ENCODE measurements at regions not wholly inside any gene's neighbourhood (a gene's known extent, or its start where the extent isn't known, plus 50 kb on each side); places are given as distances from the start of the nearest gene placed in this dataset.

DNA sequence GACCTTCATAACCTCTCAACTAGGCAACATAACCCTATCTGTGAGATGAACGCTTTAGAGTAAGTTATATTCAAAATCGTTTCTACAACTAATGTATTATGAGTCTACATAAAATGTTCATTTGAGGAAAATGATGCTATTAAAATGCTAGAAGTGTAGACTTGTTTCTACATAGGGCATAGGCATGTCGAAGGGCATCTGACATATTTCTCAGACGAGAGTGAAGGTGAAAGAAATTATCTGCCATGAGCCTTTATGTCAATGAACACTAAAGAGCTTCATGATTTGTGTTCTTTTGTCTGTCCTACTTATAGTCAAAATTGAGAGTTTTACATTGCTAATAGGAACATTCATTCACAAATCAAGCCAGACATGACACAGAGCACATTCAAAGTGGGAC lies 811.8 kb downstream of the RAB28 start:
- TF ChIP-seq POLR2A (IDR thresholded peaks at IDR 0.05), result no peak
- TF ChIP-seq, protein P1, sequence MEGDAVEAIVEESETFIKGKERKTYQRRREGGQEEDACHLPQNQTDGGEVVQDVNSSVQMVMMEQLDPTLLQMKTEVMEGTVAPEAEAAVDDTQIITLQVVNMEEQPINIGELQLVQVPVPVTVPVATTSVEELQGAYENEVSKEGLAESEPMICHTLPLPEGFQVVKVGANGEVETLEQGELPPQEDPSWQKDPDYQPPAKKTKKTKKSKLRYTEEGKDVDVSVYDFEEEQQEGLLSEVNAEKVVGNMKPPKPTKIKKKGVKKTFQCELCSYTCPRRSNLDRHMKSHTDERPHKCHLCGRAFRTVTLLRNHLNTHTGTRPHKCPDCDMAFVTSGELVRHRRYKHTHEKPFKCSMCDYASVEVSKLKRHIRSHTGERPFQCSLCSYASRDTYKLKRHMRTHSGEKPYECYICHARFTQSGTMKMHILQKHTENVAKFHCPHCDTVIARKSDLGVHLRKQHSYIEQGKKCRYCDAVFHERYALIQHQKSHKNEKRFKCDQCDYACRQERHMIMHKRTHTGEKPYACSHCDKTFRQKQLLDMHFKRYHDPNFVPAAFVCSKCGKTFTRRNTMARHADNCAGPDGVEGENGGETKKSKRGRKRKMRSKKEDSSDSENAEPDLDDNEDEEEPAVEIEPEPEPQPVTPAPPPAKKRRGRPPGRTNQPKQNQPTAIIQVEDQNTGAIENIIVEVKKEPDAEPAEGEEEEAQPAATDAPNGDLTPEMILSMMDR (IDR thresholded peaks at IDR 0.05), result no peak
- no peak for TF ChIP-seq POLR2AphosphoS5 (IDR thresholded peaks at IDR 0.05)
